Activated CD8-positive, alpha-beta T cell treated with anti-CD3 and anti-CD28 coated beads for 36 hours (primary cell): ENCODE measurements at regions not wholly inside any gene's neighbourhood (a gene's known extent, or its start where the extent isn't known, plus 50 kb on each side); places are given as distances from the start of the nearest gene placed in this dataset.
"Not testable (repeated sequence)": the region's sequence is repeated elsewhere in the genome, so short reads cannot be mapped to it uniquely, and the experiment has no call there.

ENCODE experiments used
- ATAC-seq: fragments of 200-7000 bp; cut with Tn5 transposase; one replicate; pipeline ENCODE4 v1.10.0; 2021; ENCODE audit warnings: mild to moderate bottlenecking, moderate library complexity
- CTCF ChIA-PET: fragments of 350-600 bp; sonication (Branson Sonifier 250); formaldehyde crosslinking; loops from one replicate; lab custom pipeline; 2021; ENCODE audit warnings: antibody characterized with exemption; lab: Charles Lee
- POLR2A ChIA-PET: fragments of 350-600 bp; sonication (Branson Sonifier 250); formaldehyde crosslinking; loops from one replicate; lab custom pipeline; 2021; ENCODE audit warnings: antibody characterized with exemption; lab: Charles Lee
- DNase-seq: peaks from one replicate; pipeline ENCODE4 v3.0.0-alpha.2; 2020
- H3K27ac Mint-ChIP-seq: one replicate; pipeline ENCODE4 v1.8.0; 2021; ENCODE audit warnings: mild to moderate bottlenecking, mixed read lengths
- H3K27me3 Mint-ChIP-seq: one replicate; pipeline ENCODE4 v1.8.0; 2021; ENCODE audit warnings: mixed read lengths
- H3K36me3 Mint-ChIP-seq: one replicate; pipeline ENCODE4 v1.8.0; 2021; ENCODE audit warnings: low read depth, mixed read lengths
- H3K4me1 Mint-ChIP-seq: one replicate; pipeline ENCODE4 v1.8.0; 2021; ENCODE audit warnings: low read depth, mixed read lengths
- H3K4me3 Mint-ChIP-seq: one replicate; pipeline ENCODE4 v1.8.0; 2021; ENCODE audit warnings: mild to moderate bottlenecking, moderate library complexity, mixed read lengths
- H3K9me3 Mint-ChIP-seq: one replicate; pipeline ENCODE4 v1.8.0; 2021; ENCODE audit warnings: mixed read lengths
- intact Hi-C: fragments of 100-400 bp; cut with micrococcal nuclease; formaldehyde crosslinking; loops from one replicate; pipeline ENCODE4 v1.10.0; 2022
- TF ChIP-seq, protein P1 (sequence below): fragments of 200-600 bp; IDR thresholded peaks from one replicate; pipeline ENCODE4 v1.8.0; 2022; ENCODE audit warnings: antibody characterized with exemption, mild to moderate bottlenecking

DNA sequence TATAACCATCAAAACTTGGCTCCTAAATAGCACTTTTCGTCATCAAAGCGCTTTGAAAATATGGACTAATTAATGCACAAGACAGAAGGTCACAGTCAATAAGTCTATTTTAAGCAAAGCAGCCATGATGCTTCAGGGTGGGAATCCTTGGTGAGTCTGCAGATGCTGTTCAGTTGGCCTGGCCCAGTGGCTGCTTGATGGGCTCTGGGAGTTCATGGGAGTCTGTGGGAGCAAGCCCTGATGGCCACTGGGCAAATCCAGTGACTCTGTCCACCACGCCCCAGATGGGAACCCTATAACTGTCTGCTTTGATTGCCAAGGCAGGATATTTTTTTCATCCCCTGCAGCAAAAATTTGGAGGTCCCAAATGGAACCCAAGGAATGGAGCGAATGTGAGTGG, 95.7 kb upstream of the CTBP2 start:
- TF ChIP-seq, protein P1, sequence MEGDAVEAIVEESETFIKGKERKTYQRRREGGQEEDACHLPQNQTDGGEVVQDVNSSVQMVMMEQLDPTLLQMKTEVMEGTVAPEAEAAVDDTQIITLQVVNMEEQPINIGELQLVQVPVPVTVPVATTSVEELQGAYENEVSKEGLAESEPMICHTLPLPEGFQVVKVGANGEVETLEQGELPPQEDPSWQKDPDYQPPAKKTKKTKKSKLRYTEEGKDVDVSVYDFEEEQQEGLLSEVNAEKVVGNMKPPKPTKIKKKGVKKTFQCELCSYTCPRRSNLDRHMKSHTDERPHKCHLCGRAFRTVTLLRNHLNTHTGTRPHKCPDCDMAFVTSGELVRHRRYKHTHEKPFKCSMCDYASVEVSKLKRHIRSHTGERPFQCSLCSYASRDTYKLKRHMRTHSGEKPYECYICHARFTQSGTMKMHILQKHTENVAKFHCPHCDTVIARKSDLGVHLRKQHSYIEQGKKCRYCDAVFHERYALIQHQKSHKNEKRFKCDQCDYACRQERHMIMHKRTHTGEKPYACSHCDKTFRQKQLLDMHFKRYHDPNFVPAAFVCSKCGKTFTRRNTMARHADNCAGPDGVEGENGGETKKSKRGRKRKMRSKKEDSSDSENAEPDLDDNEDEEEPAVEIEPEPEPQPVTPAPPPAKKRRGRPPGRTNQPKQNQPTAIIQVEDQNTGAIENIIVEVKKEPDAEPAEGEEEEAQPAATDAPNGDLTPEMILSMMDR: no peak
- H3K4me3 Mint-ChIP-seq: no peak overlapping the region
- H3K9me3 Mint-ChIP-seq: peaks cover 18% of the 10 kb centered on the region
- H3K27ac Mint-ChIP-seq: no peak overlapping the region
- no peaks in the 10 kb centered on the region for H3K36me3 Mint-ChIP-seq
- ChIA-PET CTCF (no interaction called here), POLR2A (no interaction called here)
- no peak for DNase-seq
- intact Hi-C loops: no loop called here
- H3K4me1 Mint-ChIP-seq: no peaks in the 10 kb centered on the region
- no peak for ATAC-seq
- peaks cover 6% of the 10 kb centered on the region for H3K27me3 Mint-ChIP-seq

DNA sequence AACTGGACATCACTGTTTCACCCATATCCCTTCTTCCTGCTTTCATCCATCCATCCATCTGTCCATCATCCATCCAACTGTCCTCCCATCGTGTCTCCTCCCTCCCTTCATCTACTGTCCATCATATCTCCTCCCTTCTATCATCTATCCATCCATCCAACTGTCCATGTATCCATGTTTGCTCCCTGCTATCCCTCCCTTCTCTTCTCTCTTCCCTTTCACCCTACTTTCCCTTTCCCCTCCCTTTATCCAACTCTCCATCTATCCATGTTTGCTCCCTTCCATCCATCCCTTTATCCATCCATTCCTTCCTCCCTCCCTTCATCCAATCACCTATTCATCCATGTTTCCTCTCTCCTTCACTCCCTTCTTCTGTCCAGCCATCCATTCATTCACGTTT, 92.6 kb upstream of the CTBP2 start:
- peaks cover 4% of the 10 kb centered on the region for H3K27me3 Mint-ChIP-seq
- ChIA-PET POLR2A (no interaction called here), CTCF (no interaction called here)
- intact Hi-C loops: no loop called here
- no peak overlapping the region for H3K27ac Mint-ChIP-seq
- ATAC-seq: no peak
- no peaks in the 10 kb centered on the region for H3K36me3 Mint-ChIP-seq
- no peaks in the 10 kb centered on the region for H3K4me1 Mint-ChIP-seq
- DNase-seq: no peak
- peaks cover 13% of the 10 kb centered on the region for H3K9me3 Mint-ChIP-seq
- TF ChIP-seq, protein P1: no peak
- H3K4me3 Mint-ChIP-seq: no peak overlapping the region

DNA sequence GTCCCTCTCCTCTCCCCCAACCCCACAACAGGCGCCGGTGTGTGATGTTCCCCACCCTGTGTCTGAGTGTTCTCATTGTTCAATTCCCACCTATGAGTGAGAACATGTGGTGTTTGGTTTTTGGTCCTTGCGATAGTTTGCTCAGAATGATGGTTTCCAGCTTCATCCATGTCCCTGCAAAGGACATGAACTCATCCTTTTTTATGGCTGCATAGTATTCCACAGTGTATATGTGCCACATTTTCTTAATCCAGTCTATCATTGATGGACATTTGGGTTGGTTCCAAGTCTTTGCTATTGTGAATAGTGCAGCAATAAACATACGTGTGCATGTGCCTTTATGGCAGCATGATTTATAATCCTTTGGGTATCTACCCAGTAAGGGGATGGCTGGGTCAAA, 90.5 kb upstream of the CTBP2 start:
- H3K27ac Mint-ChIP-seq, intact Hi-C loops, H3K4me3 Mint-ChIP-seq, H3K4me1 Mint-ChIP-seq, H3K36me3 Mint-ChIP-seq, DNase-seq, H3K27me3 Mint-ChIP-seq, ATAC-seq, POLR2A ChIA-PET, CTCF ChIA-PET: not testable (repeated sequence)
- H3K9me3 Mint-ChIP-seq: peaks cover 13% of the 10 kb centered on the region

DNA sequence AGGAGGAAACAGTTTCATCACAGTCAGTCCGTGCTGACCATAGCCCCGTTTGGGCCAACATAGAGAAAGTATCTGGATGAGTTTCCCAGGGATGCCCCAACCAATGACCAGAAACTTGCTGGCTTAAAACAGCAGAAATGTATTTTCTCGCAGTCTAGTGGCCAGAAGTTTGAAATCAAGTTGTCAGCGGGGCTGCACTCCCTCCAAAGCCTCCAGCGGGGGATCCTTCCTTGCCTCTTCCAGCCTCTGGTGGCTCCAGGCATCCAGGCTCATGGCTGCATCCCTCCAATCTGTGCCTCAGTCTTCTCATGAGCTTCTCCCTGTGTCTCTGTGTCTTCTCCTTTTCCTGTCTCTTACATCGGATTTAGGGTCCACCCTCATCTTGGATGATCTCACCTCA, 89.6 kb upstream of the CTBP2 start:
- intact Hi-C loops: no loop called here
- TF ChIP-seq, protein P1: no peak
- ATAC-seq: no peak
- Mint-ChIP-seq H3K4me1 (no peaks in the 10 kb centered on the region), H3K9me3 (peaks cover 11% of the 10 kb centered on the region), H3K4me3 (no peak overlapping the region), H3K27me3 (peaks cover 3% of the 10 kb centered on the region), H3K27ac (no peak overlapping the region), H3K36me3 (no peaks in the 10 kb centered on the region)
- CTCF ChIA-PET: no interaction called here
- no peak for DNase-seq
- POLR2A ChIA-PET: no interaction called here

DNA sequence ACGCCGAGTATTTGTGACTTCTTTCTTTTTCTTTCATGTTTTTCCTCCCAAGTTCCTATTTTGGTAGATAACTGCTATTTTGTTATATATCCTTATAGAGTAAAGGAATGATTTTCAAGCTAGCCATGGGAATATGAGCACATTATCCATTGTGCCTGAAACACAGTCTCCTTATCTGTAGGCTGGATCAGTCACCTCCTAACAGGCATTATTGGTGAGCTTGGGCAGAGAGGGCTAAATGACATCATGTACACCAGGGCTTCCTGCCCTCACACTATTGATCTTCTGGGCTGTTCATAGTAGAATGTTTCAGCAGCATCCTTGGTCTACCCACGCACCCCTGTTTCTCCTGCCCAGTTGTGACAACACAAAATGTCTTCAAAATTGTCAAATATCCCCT, 88.1 kb upstream of the CTBP2 start:
- no peaks in the 10 kb centered on the region for H3K4me1 Mint-ChIP-seq
- H3K27ac Mint-ChIP-seq: no peak overlapping the region
- peaks cover 3% of the 10 kb centered on the region for H3K27me3 Mint-ChIP-seq
- no peak overlapping the region for H3K4me3 Mint-ChIP-seq
- peaks cover 11% of the 10 kb centered on the region for H3K9me3 Mint-ChIP-seq
- ChIA-PET CTCF (no interaction called here), POLR2A (interaction anchor here (0.9 kb wide), 1 partner anchor 77 kb away, joined by 3 read pairs; no protein-coding TSS in a partner anchor)
- intact Hi-C loops: no loop called here
- DNase-seq (no peak), ATAC-seq (no peak)
- TF ChIP-seq, protein P1: no peak
- H3K36me3 Mint-ChIP-seq: no peaks in the 10 kb centered on the region

DNA sequence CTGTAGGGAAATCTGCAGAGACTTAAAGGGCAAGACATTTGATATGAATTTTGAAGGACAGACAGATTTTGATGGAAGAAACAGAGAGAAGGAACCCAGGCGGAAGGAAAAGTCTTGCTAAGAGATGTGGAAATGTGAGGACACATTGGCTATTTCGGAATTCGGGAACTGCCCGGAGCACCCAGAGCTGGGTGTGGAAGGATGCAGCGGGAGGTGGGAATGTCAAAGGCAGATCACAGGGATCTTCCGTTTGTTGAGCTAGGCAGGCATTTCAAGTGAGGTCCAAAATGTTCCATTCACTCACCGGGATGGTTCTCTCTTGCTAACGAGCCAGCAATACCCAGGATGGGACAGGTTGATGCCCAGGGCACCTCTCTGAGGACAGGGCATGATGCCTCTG, 87.2 kb upstream of the CTBP2 start:
- DNase-seq: no peak
- H3K4me3 Mint-ChIP-seq: no peak overlapping the region
- ChIA-PET POLR2A (no interaction called here), CTCF (no interaction called here)
- no peak for ATAC-seq
- no peaks in the 10 kb centered on the region for H3K4me1 Mint-ChIP-seq
- H3K9me3 Mint-ChIP-seq: peaks cover 5% of the 10 kb centered on the region
- TF ChIP-seq, protein P1: no peak
- no peaks in the 10 kb centered on the region for H3K36me3 Mint-ChIP-seq
- intact Hi-C loops: no loop called here
- H3K27ac Mint-ChIP-seq: no peak overlapping the region
- H3K27me3 Mint-ChIP-seq: peaks cover 4% of the 10 kb centered on the region
